ENCODE measurements at regions not wholly inside any gene's neighbourhood (a gene's known extent, or its start where the extent isn't known, plus 50 kb on each side); places are given as distances from the start of the nearest gene placed in this dataset.

- no peak for DNase-seq
- H3K9me3 ChIP-seq, result no peaks in the 10 kb centered on the region
- no peak overlapping the region for H3K4me3 ChIP-seq
- no peak overlapping the region for H3K27ac ChIP-seq
- intact Hi-C loops (cut with DNase I), result no loop called here
- WGBS, 2 donors, result 90 to 98% methylated on average over 2 of the region's 2 CpGs
- no peaks in the 10 kb centered on the region for H3K27me3 ChIP-seq
- TF ChIP-seq, protein P1, sequence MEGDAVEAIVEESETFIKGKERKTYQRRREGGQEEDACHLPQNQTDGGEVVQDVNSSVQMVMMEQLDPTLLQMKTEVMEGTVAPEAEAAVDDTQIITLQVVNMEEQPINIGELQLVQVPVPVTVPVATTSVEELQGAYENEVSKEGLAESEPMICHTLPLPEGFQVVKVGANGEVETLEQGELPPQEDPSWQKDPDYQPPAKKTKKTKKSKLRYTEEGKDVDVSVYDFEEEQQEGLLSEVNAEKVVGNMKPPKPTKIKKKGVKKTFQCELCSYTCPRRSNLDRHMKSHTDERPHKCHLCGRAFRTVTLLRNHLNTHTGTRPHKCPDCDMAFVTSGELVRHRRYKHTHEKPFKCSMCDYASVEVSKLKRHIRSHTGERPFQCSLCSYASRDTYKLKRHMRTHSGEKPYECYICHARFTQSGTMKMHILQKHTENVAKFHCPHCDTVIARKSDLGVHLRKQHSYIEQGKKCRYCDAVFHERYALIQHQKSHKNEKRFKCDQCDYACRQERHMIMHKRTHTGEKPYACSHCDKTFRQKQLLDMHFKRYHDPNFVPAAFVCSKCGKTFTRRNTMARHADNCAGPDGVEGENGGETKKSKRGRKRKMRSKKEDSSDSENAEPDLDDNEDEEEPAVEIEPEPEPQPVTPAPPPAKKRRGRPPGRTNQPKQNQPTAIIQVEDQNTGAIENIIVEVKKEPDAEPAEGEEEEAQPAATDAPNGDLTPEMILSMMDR (IDR thresholded peaks at IDR 0.05), result no peak
- no peak for FAIRE-seq
- no peak for ATAC-seq
- peaks cover 3 to 6% (median 5%) of the 10 kb centered on the region in 3 donors for H3K4me1 ChIP-seq
- no peaks in the 10 kb centered on the region for H3K36me3 ChIP-seq
Observed at GRCh38 chr6:145020114-145020513, 715.2 kb downstream of the EPM2A start.

DNA sequence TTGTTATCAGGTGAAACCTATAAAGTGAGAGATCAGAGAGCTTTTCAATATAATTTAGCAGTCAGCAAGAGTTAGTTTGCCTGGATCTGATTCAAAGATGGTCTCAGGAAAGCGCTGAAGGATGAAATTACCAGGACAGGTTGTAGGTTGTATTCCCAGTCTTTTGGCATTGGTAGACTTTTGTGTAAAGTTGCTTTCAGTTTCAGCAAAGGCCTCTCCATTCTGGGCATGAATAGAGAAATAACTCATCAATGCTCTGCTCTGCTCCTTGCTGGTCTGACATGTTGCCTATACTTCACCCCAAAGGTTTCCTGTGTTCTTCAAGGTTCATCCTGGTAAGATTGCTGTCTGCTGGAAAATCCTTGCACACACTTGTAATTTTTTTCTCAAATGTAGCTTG is 714.8 kb downstream of the EPM2A start:
- WGBS, 2 donors, result 97% methylated on average over 1 of the region's 1 CpG
- H3K27me3 ChIP-seq, result no peaks in the 10 kb centered on the region
- DNase-seq (no peak), FAIRE-seq (no peak), ATAC-seq (no peak)
- H3K9me3 ChIP-seq, result no peaks in the 10 kb centered on the region
- H3K36me3 ChIP-seq, result no peaks in the 10 kb centered on the region
- TF ChIP-seq, protein P1 (IDR thresholded peaks at IDR 0.05), result no peak
- H3K4me3 ChIP-seq, result no peak overlapping the region
- H3K27ac ChIP-seq, result no peak overlapping the region
- intact Hi-C loops (cut with DNase I), result no loop called here
- H3K4me1 ChIP-seq, result peaks cover under 1 to 6% (median 4%) of the 10 kb centered on the region in 3 donors

DNA sequence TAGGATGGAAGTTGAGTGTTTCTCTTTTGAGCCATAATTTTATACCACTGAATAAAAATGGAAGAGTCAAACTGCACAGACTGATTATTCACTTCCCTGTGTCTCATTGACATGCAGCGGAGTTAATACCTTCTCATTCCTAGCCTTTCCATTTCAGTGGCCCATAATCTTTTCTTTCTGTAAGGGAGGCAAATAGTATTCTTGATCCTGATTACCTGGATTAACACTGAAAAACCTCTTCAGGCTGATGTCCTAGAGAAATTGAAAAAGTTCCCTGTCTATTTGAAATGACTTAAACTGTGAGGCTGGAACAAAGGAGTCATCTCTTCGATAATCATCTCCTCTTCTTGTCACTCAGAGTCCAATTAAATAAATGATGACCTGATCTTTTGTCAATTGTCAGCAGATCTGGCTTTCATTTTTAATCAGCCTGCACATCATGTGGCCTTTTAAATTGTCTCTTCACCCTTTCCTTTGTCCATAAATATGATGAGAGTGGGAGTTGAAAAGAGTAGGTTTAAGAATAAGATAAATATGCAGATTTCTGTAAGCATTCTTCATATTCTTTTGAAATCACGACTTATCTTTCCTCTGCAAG is 713.0 kb downstream of the EPM2A start:
- TF ChIP-seq, protein P1 (IDR thresholded peaks at IDR 0.05), result no peak
- Histone ChIP-seq H3K27me3 (no peaks in the 10 kb centered on the region), H3K4me3 (no peak overlapping the region), H3K27ac (no peak overlapping the region), H3K9me3 (no peaks in the 10 kb centered on the region), H3K36me3 (no peaks in the 10 kb centered on the region), H3K4me1 (peaks cover 5 to 14% (median 14%) of the 10 kb centered on the region in 3 donors)
- DNase-seq (no peak), FAIRE-seq (no peak), ATAC-seq (no peak)
- WGBS, 2 donors, result 76 to 80% methylated on average over 3 of the region's 3 CpGs
- intact Hi-C loops (cut with DNase I), result no loop called here

DNA sequence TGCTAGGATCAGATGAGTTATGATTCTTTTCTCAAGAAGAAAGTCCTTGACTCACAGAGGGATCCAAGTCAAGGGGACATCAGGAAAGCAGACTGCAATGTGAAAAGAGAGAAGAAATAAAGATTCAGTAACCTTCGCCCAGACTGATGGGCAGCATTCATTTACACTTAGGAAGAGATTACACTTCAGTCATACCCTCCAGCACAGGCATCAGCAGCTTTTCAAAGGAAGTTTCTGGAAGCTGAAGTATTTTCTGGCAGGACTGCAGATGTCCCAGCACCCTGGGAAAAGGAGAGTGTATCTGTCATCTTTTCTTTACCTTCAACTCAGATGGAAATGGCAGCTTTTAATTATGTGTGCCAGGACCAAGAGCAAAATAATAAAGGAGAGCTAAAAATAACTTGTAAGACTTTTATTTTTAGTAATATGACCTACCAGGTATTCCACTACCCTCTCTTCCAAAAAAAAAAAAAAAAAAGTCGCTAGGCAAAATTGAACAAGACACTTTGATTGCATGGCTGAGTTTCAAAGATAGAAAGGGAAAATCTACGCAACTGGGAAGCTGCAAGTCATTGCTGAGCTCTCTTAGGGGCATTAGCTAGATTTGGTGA is 712.1 kb downstream of the EPM2A start:
- TF ChIP-seq, protein P1 (IDR thresholded peaks at IDR 0.05), result no peak
- Histone ChIP-seq H3K9me3 (no peaks in the 10 kb centered on the region), H3K36me3 (no peaks in the 10 kb centered on the region), H3K4me1 (peaks cover 5 to 14% (median 14%) of the 10 kb centered on the region in 3 donors), H3K4me3 (no peak overlapping the region), H3K27ac (no peak overlapping the region), H3K27me3 (no peaks in the 10 kb centered on the region)
- ATAC-seq (no peak), DNase-seq (no peak), FAIRE-seq (no peak)
- intact Hi-C loops (cut with DNase I), result no loop called here
- 69 to 84% methylated on average over 3 of the region's 3 CpGs for WGBS, 2 donors

- DNase-seq (no peak), FAIRE-seq (no peak), ATAC-seq (peak; percentile 78 to 88 (median 83))
- Histone ChIP-seq H3K9me3 (no peaks in the 10 kb centered on the region), H3K27me3 (no peaks in the 10 kb centered on the region), H3K27ac (no peak overlapping the region), H3K36me3 (no peaks in the 10 kb centered on the region), H3K4me3 (no peak overlapping the region), H3K4me1 (peaks cover 5 to 14% (median 14%) of the 10 kb centered on the region in 3 donors)
- 5 to 7% methylated on average over 2 of the region's 2 CpGs for WGBS, 2 donors
- TF ChIP-seq, protein P1 (IDR thresholded peaks at IDR 0.05), result no peak
- intact Hi-C loops (cut with DNase I), result no loop called here
Observed at GRCh38 chr6:145025488-145025887, 709.8 kb downstream of the EPM2A start.
